CD4-positive, alpha-beta T cell (primary cell): ENCODE measurements at regions not wholly inside any gene's neighbourhood (a gene's known extent, or its start where the extent isn't known, plus 50 kb on each side); places are given as distances from the start of the nearest gene placed in this dataset.

Experiments
- ATAC-seq: fragments of 200-7000 bp; cut with Tn5 transposase; one replicate; pipeline ENCODE4 v1.10.0; 2022; ENCODE audit warnings: mild to moderate bottlenecking; ENCODE audit not compliant: poor library complexity
- CTCF ChIA-PET: fragments of 350-600 bp; sonication (Branson Sonifier 250); formaldehyde crosslinking; loops from one replicate; lab custom pipeline; 2021; ENCODE audit warnings: antibody characterized with exemption, inconsistent platforms; lab: Charles Lee
- POLR2A ChIA-PET: fragments of 350-600 bp; sonication (Branson Sonifier 250); formaldehyde crosslinking; loops from one replicate; lab custom pipeline; 2021; ENCODE audit warnings: antibody characterized with exemption, inconsistent platforms; lab: Charles Lee
- DNase-seq, 14 experiments: peaks; one replicate each; pipeline ENCODE4 v3.0.0-alpha.2; 2013 to 2020; ENCODE audit warnings: mixed read lengths in 2 of 14
- H3K27ac ChIP-seq, 2 donors: one replicate each; pipeline versions ENCODE4 v1.5.1 to v1.7.0; 2013; ENCODE audit warnings: low read length in 2 of 2, low read depth in 1 of 2, mild to moderate bottlenecking in 1 of 2
- H3K27me3 ChIP-seq, 2 experiments: 1 replicate in 1 of 2; 2 replicates in 1 of 2; pipeline versions ENCODE4 v1.6.1 to v1.7.0; 2013; ENCODE audit warnings: low read length in 2 of 2, control low read depth in 1 of 2, mild to moderate bottlenecking in 1 of 2, moderate library complexity in 1 of 2; ENCODE audit not compliant: insufficient read depth in 2 of 2, control insufficient read depth in 1 of 2
- H3K36me3 ChIP-seq: one replicate; pipeline ENCODE4 v1.6.1; 2013; ENCODE audit warnings: low read length, control low read depth; ENCODE audit not compliant: insufficient read depth
- H3K4me1 ChIP-seq: one replicate; pipeline ENCODE4 v1.6.1; 2013; ENCODE audit warnings: low read length, control low read depth; ENCODE audit not compliant: insufficient read depth
- H3K4me3 ChIP-seq: one replicate; pipeline ENCODE4 v1.5.1; 2013; ENCODE audit warnings: mild to moderate bottlenecking, low read length, moderate library complexity
- H3K9me3 ChIP-seq, 2 experiments: 1 replicate in 1 of 2; 2 replicates in 1 of 2; pipeline versions ENCODE4 v1.6.1 to v1.7.0; 2013; ENCODE audit warnings: low read length in 2 of 2, mild to moderate bottlenecking in 2 of 2, control low read depth in 1 of 2, moderate library complexity in 1 of 2; ENCODE audit not compliant: control insufficient read depth in 1 of 2, insufficient read depth in 1 of 2
- H3K27ac Mint-ChIP-seq: one replicate; pipeline ENCODE4 v1.8.0; 2020; ENCODE audit warnings: mixed read lengths
- H3K27me3 Mint-ChIP-seq: one replicate; pipeline ENCODE4 v1.8.0; 2021; ENCODE audit warnings: mixed read lengths
- H3K36me3 Mint-ChIP-seq: one replicate; pipeline ENCODE4 v1.8.0; 2021; ENCODE audit warnings: low read depth, mixed read lengths
- H3K4me1 Mint-ChIP-seq: one replicate; pipeline ENCODE4 v1.8.0; 2021; ENCODE audit warnings: low read depth, mixed read lengths
- H3K4me3 Mint-ChIP-seq: one replicate; pipeline ENCODE4 v1.8.0; 2020; ENCODE audit warnings: mild to moderate bottlenecking, mixed read lengths
- H3K9me3 Mint-ChIP-seq: one replicate; pipeline ENCODE4 v1.8.0; 2020; ENCODE audit warnings: mixed read lengths
- intact Hi-C, 2 experiments: fragments of 100-400 bp; cut with DNase I in 1 of 2; cut with micrococcal nuclease in 1 of 2; formaldehyde crosslinking; loops; one replicate each; pipeline versions ENCODE4 v1.15.1 to v1.9.0; 2023 to 2025; cut with DNase I, micrococcal nuclease
- TF ChIP-seq, protein P1 (sequence below): fragments of 200-600 bp; IDR thresholded peaks from one replicate; pipeline ENCODE4 v1.8.0; 2022; ENCODE audit warnings: antibody characterized with exemption, mild to moderate bottlenecking

DNA sequence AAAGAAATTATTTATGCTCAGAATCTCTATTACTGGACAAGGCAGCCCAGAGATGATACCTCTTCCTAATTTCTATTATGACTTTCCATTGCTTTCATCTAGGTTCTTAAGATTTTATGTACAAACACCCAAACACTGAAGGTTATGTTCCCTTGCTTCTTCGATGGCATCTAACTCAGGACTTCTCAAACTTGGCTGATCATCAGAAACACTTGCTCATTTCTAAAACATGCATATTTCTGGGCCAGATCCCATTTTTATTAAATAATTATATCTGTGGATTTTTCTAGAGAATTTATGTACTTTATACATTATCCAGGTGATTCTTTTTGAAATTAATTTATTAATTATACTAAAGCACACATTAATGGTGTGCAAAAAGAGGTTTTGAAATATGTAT, 482.4 kb upstream of the NR2F2 start:
- Histone ChIP-seq H3K4me1 (no peaks in the 10 kb centered on the region), H3K36me3 (no peaks in the 10 kb centered on the region), H3K27me3 (no peaks in the 10 kb centered on the region), H3K27ac (no peak overlapping the region), H3K4me3 (no peak overlapping the region), H3K9me3 (no peaks in the 10 kb centered on the region)
- intact Hi-C loops = no loop called here
- no peak for DNase-seq
- Mint-ChIP-seq H3K9me3 (no peaks in the 10 kb centered on the region), H3K4me1 (no peaks in the 10 kb centered on the region), H3K27me3 (peaks cover 5% of the 10 kb centered on the region), H3K27ac (no peak overlapping the region), H3K4me3 (no peak overlapping the region), H3K36me3 (no peaks in the 10 kb centered on the region)
- CTCF ChIA-PET = no interaction called here
- TF ChIP-seq, protein P1, sequence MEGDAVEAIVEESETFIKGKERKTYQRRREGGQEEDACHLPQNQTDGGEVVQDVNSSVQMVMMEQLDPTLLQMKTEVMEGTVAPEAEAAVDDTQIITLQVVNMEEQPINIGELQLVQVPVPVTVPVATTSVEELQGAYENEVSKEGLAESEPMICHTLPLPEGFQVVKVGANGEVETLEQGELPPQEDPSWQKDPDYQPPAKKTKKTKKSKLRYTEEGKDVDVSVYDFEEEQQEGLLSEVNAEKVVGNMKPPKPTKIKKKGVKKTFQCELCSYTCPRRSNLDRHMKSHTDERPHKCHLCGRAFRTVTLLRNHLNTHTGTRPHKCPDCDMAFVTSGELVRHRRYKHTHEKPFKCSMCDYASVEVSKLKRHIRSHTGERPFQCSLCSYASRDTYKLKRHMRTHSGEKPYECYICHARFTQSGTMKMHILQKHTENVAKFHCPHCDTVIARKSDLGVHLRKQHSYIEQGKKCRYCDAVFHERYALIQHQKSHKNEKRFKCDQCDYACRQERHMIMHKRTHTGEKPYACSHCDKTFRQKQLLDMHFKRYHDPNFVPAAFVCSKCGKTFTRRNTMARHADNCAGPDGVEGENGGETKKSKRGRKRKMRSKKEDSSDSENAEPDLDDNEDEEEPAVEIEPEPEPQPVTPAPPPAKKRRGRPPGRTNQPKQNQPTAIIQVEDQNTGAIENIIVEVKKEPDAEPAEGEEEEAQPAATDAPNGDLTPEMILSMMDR = no peak
- ATAC-seq = no peak
- POLR2A ChIA-PET = no interaction called here

DNA sequence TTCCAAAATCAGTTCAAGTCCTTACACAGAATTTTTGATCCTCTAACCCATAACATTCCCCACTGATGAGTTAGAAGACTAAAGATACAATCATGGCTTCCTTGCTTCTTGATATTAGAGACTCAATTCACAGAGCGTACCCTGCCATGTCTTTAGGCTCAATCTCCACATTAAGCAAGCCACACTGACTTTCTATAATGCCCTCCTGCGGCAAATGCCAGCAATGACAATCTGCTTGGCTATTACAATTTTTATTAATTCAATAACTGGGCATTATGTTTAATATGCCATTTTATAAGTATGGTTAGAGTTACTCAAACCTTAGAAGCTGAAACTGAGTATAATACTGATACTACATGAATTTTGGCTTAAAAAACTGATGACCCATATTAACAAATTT, 479.7 kb upstream of the NR2F2 start:
- no peak overlapping the region for H3K27ac ChIP-seq
- ChIA-PET CTCF (no interaction called here), POLR2A (no interaction called here)
- Mint-ChIP-seq H3K4me3 (no peak overlapping the region), H3K36me3 (no peaks in the 10 kb centered on the region), H3K9me3 (no peaks in the 10 kb centered on the region), H3K4me1 (no peaks in the 10 kb centered on the region), H3K27me3 (peaks cover 5% of the 10 kb centered on the region), H3K27ac (no peak overlapping the region)
- no peaks in the 10 kb centered on the region for H3K36me3 ChIP-seq
- H3K27me3 ChIP-seq = no peaks in the 10 kb centered on the region
- no peak for DNase-seq
- ATAC-seq = no peak
- H3K9me3 ChIP-seq = no peaks in the 10 kb centered on the region
- H3K4me1 ChIP-seq = no peaks in the 10 kb centered on the region
- TF ChIP-seq, protein P1 = no peak
- no peak overlapping the region for H3K4me3 ChIP-seq
- intact Hi-C loops = loop anchor here in 1 of 2 experiments (10.0 kb wide), 2 partner anchors 56 to 64 kb away; no protein-coding TSS in a partner anchor

DNA sequence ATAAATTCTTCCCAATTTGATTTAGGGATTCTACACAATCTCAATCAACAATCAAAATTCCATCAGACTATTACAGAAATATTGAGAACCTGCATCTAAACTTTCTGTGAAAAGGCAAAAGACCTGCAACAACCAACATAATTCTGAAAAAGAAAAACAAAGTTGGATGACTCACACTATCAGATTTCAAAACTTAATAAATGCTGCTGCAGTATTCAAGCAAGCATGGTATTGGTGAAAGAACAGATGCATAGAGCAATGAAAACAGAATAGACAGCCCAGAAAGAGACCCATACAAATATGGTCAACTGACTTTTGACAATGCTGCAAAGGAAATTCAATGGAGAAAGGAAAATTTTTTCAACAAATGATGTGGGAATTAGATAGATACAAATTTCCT, 477.1 kb upstream of the NR2F2 start:
- H3K27me3 Mint-ChIP-seq = peaks cover 5% of the 10 kb centered on the region

More for the DNA sequence above, 477.1 kb upstream of the NR2F2 start:
- Mint-ChIP-seq H3K27ac (no peak overlapping the region), H3K4me3 (no peak overlapping the region), H3K4me1 (no peaks in the 10 kb centered on the region), H3K9me3 (no peaks in the 10 kb centered on the region), H3K36me3 (no peaks in the 10 kb centered on the region)
- DNase-seq = no peak
- ChIA-PET POLR2A (no interaction called here), CTCF (no interaction called here)
- intact Hi-C loops = loop anchor here in 1 of 2 experiments (10.0 kb wide), 2 partner anchors 59 to 61 kb away; no protein-coding TSS in a partner anchor
- TF ChIP-seq, protein P1 = no peak
- ATAC-seq = no peak
- Histone ChIP-seq H3K27ac (no peak overlapping the region), H3K4me3 (no peak overlapping the region), H3K9me3 (no peaks in the 10 kb centered on the region), H3K4me1 (no peaks in the 10 kb centered on the region), H3K27me3 (no peaks in the 10 kb centered on the region), H3K36me3 (no peaks in the 10 kb centered on the region)
